ENCODE measurements at regions not wholly inside any gene's neighbourhood (a gene's known extent, or its start where the extent isn't known, plus 50 kb on each side); places are given as distances from the start of the nearest gene placed in this dataset.

GRCh38 chr6:55088902-55089301 is 85.4 kb upstream of the HCRTR2 start:
- no peak overlapping the region for H3K27ac Mint-ChIP-seq (ENCODE audit: unreplicated experiment)
- H3K9me3 Mint-ChIP-seq (ENCODE audit: low read depth): peaks cover 29% of the 10 kb centered on the region
- no peaks in the 10 kb centered on the region for H3K4me1 Mint-ChIP-seq (ENCODE audit: low read depth)
- H3K27me3 Mint-ChIP-seq (ENCODE audit: low read depth): no peaks in the 10 kb centered on the region
- no peak for TF ChIP-seq CTCF (IDR thresholded peaks at IDR 0.05)
- H3K4me3 Mint-ChIP-seq (ENCODE audit: unreplicated experiment): no peak overlapping the region
- peaks cover 2% of the 10 kb centered on the region for H3K36me3 Mint-ChIP-seq (ENCODE audit: low read depth)
- DNase-seq (ENCODE audit: low spot score): no peak

DNA sequence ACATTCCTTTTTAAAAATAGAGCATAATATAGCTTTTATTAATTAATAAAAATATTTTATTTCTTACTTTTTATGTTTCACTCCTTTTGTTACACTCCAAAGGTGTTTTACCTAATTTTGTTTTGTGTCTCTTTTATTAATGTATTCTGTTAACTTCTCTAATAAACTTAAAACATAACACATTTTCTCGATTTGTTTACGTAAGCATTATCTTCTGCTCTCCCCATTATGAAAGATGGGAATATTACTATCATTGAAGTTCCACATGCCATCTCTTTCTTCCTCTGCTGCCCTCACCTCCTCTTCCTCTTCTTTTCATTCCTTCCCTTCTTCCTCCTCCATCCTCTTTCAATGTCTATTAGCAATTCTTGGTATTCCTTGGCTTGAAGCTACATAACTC is 85.0 kb upstream of the HCRTR2 start:
- no peak overlapping the region for H3K4me3 Mint-ChIP-seq (ENCODE audit: unreplicated experiment)
- no peak for DNase-seq (ENCODE audit: low spot score)
- H3K27me3 Mint-ChIP-seq (ENCODE audit: low read depth): no peaks in the 10 kb centered on the region
- TF ChIP-seq CTCF (IDR thresholded peaks at IDR 0.05): no peak
- H3K9me3 Mint-ChIP-seq (ENCODE audit: low read depth): peaks cover 29% of the 10 kb centered on the region
- H3K36me3 Mint-ChIP-seq (ENCODE audit: low read depth): peaks cover 2% of the 10 kb centered on the region
- no peaks in the 10 kb centered on the region for H3K4me1 Mint-ChIP-seq (ENCODE audit: low read depth)
- H3K27ac Mint-ChIP-seq (ENCODE audit: unreplicated experiment): no peak overlapping the region

- Mint-ChIP-seq H3K4me1 (ENCODE audit: low read depth) (no peaks in the 10 kb centered on the region), H3K4me3 (ENCODE audit: unreplicated experiment) (no peak overlapping the region), H3K36me3 (ENCODE audit: low read depth) (no peaks in the 10 kb centered on the region), H3K27ac (ENCODE audit: unreplicated experiment) (no peak overlapping the region), H3K27me3 (ENCODE audit: low read depth) (peaks cover 4% of the 10 kb centered on the region), H3K9me3 (ENCODE audit: low read depth) (no peaks in the 10 kb centered on the region)
- TF ChIP-seq CTCF (IDR thresholded peaks at IDR 0.05): no peak
- DNase-seq (ENCODE audit: low spot score): no peak
Observed at GRCh38 chr6:55100686-55101085, 73.6 kb upstream of the HCRTR2 start.

DNA sequence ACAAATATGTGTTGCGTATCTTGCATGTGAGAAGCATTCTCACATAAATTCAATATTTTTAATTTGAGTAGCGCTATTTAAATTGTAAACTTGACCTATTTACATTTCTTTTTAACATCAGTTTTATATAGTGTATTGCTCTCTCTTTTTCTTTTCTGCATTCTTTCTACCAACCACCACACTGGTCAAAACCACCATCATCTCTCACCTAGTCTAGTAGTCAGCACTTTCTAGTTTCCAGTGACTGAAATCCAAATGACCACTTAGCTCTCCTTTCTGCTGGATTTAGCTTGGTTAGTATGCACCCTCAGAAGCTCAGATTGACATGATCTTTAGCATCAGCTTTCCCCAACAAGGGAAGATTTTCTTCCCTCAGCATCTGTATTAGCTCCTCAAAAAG is 73.2 kb upstream of the HCRTR2 start:
- peaks cover 4% of the 10 kb centered on the region for H3K27me3 Mint-ChIP-seq (ENCODE audit: low read depth)
- H3K4me1 Mint-ChIP-seq (ENCODE audit: low read depth): no peaks in the 10 kb centered on the region
- H3K4me3 Mint-ChIP-seq (ENCODE audit: unreplicated experiment): no peak overlapping the region
- H3K9me3 Mint-ChIP-seq (ENCODE audit: low read depth): no peaks in the 10 kb centered on the region
- TF ChIP-seq CTCF (IDR thresholded peaks at IDR 0.05): no peak
- DNase-seq (ENCODE audit: low spot score): no peak
- H3K36me3 Mint-ChIP-seq (ENCODE audit: low read depth): no peaks in the 10 kb centered on the region
- H3K27ac Mint-ChIP-seq (ENCODE audit: unreplicated experiment): no peak overlapping the region

GRCh38 chr6:55108134-55109130 is 65.9 kb upstream of the HCRTR2 start:
- no peak overlapping the region for H3K27ac Mint-ChIP-seq (ENCODE audit: unreplicated experiment)

More at GRCh38 chr6:55108134-55109130, 65.9 kb upstream of the HCRTR2 start:
- H3K36me3 Mint-ChIP-seq (ENCODE audit: low read depth): peaks cover 2% of the 10 kb centered on the region
- TF ChIP-seq CTCF (IDR thresholded peaks at IDR 0.05): no peak
- H3K27me3 Mint-ChIP-seq (ENCODE audit: low read depth): no peaks in the 10 kb centered on the region
- no peak for DNase-seq (ENCODE audit: low spot score)
- H3K4me3 Mint-ChIP-seq (ENCODE audit: unreplicated experiment): no peak overlapping the region
- H3K9me3 Mint-ChIP-seq (ENCODE audit: low read depth): peaks cover 20% of the 10 kb centered on the region
- peaks cover 12% of the 10 kb centered on the region for H3K4me1 Mint-ChIP-seq (ENCODE audit: low read depth)

All from chondrocyte (in vitro differentiated cells).